GM18867 (cell line): ENCODE measurements at regions not wholly inside any gene's neighbourhood (a gene's known extent, or its start where the extent isn't known, plus 50 kb on each side); places are given as distances from the start of the nearest gene placed in this dataset.

Source experiments
- ATAC-seq: cut with Tn5 transposase; IDR thresholded peaks from one replicate; pipeline ENCODE4 v1.9.1; 2021; ENCODE audit warnings: mild to moderate bottlenecking, moderate library complexity; ENCODE audit not compliant: unreplicated experiment

DNA sequence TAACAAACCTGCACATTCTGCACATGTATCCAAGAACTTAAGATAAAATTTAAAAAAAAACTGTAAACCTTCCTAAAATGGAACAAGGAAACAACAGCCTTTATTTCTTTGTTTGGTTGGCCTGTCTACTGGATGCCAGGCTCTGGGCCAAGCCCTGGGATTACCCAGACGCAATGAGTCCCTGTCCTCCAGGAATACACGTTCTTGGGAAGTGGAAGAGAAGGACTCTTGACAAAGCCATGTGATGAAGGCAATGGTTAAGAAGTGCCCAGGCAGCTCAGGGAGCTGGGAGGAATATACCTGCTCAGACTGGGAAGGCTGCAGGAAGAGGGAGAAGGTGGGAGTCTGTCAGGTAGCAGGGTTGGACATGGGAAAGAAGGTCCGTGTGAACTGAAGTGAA, 115.4 kb downstream of the AXIN2 start:
- ATAC-seq = no peak

DNA sequence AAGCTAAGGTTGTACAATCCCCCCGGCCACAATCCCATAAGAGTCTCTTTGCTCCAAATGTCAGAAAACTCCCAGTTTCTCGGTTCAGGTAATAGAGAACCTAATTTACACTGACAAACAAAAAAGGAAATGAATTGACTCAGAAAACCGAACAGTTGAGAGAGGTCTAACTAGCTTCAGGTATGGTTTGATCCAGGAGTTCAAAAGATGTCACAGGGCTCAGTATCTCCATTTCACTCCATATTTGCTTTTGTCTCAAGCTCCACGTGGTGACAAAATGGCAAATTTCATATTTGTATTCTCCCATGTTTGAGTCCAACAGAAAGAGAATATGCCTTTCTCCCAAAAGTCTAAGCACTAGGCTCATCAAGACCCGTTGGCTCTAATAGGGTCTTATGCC, 117.4 kb downstream of the AXIN2 start:
- no peak for ATAC-seq

DNA sequence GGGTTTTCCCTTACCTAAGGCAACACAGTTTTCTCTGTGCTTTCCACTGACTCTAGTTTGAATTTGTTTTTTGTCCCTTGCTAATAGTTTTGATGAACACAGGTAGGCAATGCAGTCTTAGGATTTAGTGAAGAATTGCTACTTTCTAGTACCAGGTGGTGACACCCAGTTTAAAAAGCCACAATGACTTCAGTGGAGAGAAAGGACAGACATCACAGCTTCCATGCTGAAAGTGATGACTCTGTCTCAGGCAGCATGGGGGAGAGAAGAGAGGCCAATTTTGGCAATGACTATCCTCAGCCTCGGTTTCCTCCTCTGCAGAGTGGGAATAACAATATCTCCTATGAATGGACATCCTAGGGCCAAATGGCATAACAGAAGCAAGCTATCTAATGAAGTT, 118.8 kb downstream of the AXIN2 start:
- no peak for ATAC-seq

DNA sequence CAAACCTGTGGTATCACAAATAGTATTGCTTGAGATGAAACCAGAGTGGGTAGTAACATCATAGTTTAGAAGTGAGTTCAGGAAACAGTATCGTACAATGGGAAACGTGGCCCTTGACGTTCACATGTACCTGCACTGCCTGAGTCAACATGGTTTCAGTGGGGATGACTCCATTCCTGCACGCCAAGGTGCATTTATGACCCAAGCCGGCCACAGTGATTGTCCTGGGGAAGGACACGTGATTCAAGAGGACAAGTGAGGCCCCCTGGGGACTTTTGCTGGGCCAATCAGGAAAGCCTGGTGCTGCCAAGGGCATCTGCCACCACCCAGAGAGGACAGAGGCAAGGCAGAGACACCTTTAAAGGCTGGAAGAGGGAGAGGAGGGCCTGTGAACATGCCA, 119.2 kb downstream of the AXIN2 start:
- no peak for ATAC-seq

DNA sequence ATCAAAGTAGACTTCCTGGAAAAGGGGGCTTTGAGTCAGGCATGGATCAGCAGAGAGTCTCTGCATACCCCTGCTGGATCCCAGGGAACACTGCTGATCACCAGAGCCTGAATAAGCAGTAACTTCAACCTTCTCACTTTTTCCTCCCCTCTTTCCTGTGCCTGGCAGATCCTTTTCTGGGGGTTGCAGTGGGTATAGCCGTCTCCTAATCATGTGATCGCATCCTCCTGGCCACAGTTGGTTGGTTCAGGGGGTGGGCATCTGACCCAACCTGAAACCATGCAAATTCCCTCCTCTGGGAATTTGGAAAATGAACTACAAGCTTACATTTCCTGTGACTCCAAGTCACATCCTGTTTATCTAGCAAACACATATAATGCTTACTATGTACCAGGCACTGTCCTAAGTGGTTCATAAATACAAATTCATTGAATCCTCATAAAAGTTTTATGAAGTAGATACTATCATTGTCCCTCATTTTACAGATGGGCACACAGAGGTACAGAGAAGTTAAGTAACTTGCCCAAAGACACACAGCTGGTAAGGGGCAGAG, 120.3 kb downstream of the AXIN2 start:
- no peak for ATAC-seq

DNA sequence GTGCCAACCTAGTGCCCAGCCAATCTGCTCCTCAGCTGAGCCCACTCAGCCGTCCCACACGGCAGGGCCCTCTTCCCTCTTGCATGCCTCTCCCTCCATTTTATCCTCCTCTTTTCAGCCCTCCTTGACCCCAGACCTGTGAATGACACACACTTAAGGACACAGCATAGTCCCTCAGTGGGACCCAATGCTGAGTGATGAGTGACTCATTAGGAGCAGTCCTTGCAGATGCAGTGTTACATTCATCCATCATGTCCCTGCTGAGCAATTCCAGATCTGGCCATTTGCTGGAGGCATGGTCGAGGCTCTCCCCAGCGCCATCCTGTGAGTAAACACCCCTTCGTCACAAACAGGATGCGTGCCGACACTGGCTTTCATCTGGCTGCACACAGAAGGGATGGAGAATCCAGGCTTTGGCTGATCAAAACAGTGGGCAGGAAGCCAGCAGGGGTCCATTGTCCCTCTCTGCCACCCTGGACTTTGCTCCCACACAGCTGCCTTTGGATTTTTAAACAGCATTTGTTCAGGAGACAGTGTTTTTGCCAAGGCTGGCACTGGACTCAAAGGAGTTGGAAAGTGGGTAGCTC, 122.6 kb downstream of the AXIN2 start:
- ATAC-seq = no peak

DNA sequence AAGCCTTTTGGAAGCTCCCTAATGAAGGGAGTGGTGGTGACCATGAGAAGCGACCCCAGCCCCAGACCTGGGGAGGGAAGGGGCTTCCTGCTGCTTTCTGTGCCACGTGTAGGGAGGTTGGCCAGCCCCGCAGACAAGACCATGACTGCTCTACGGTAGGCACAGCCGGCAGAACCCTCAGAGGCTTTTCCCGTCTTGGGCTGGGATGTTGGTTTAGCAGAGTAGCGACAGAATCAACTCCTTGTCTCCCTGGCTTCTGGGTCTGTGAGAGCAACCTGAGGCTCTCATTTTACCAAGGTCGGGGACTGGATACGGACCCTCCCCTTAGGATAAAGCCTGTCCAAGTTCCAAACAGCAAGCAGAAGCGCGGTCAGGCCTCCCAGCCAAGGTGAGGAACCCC, 123.3 kb downstream of the AXIN2 start:
- ATAC-seq = no peak

DNA sequence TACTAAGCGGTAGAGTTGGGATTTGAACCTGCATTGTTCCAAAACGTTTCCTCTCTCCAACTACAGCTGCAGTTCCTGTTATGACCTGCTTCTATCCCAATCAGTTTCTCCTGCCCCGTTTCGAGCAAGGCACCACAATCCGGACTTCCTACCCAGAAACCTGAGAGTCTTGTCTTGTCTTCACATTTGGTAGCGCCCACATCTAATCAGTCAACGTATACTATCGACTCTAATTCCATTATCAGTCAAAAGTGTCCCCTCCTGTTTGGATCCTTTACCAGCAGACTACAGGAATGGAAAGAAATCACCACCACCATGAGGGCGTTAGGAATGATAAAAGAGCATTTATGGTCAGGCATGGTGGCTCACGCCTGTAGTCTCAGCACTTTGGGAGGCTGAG, 124.6 kb downstream of the AXIN2 start:
- ATAC-seq = no peak

DNA sequence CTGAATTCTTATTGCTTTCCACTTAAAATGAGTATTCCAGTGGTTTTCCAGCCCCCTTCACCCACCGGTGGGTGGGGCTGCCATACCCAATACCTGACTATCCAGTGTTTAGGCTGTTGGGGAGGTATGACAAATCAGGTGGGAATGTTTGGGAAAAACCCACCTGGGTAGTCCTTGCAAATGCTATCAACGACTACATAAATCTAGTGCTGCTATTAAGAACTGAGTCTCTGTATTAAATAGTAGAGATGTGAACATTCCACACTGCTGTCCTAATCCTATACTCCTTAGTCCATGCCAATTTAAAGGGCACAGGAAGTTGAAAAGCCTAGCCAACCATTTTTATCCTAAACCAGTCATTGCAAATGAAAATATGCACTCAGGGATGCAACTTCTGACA, 126.6 kb downstream of the AXIN2 start:
- no peak for ATAC-seq

DNA sequence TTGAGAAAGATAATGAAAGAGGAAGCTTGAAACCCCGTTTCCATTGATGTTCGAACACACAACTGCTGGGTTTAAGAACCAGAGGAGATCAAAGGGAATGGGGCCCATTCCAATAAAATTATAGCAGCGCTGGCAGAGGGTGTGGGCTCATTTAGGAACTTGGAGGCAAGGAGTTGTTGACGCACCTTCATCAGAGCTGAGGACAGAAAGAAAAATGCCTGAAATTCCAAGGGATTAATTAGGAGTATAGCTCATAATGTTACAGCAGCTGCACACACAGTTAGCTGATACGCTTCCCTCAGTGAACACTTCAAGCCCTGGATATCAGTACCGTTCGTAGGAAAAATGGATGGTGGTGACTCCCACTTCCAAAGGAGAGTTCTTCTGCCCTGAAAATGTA, 127.2 kb downstream of the AXIN2 start:
- no peak for ATAC-seq

DNA sequence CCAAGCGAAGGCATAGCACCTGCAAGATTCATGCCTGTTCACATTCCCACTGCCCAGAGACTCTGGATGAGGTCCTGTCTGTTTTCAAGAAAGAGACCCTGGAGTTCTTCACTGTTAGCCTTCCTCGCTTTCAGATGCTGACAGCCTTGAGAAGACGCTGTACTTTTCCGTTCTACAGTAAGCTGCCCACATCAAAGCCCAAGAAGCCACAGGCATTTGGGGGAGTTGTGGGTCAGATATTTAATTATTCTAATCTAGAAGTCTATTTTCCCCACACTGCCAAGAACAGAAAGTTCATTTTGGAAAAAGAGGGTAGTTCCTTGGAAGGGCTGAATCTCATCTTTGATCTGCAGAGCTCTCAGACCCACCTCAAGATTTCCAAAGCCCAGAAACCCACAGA, 127.9 kb downstream of the AXIN2 start:
- ATAC-seq = no peak

DNA sequence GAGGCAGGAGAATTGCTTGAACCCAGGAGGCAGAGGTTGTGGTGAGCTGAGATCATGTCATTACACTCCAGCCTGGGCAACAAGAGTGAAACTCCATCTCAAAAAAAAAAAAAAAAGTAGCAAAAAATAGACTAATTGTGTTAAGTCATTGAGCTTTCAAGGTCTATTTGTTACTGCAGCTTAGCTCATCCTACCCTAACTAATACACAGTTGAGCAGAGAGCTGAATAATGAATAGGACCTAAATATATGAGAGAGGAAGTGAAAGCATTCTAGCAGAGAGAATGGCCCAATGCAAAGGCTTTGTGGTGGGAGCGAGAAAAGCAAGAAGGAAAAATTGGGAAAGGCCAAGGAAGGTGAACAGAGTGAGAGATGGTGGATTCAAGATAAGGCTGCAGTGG, 128.3 kb downstream of the AXIN2 start:
- ATAC-seq = no peak

DNA sequence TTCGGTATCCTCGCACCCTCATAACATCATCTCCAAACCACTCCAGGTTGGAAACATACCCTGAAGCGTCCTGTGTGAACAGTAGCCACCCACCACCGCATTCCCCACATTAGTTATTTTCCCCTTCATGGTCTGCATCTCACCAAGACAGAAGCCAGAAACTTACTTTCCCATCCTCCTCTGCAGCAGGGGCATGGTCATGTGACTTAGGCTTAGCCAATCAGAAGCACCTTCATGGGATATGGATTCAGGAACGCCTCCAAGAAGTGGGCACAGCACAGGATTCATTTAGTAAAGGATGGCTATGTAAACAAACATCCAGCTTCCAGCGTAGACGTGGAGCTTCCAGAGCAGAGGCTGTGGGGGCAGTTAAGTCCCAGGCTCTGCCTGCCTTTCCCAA, 130.3 kb downstream of the AXIN2 start:
- ATAC-seq = no peak

DNA sequence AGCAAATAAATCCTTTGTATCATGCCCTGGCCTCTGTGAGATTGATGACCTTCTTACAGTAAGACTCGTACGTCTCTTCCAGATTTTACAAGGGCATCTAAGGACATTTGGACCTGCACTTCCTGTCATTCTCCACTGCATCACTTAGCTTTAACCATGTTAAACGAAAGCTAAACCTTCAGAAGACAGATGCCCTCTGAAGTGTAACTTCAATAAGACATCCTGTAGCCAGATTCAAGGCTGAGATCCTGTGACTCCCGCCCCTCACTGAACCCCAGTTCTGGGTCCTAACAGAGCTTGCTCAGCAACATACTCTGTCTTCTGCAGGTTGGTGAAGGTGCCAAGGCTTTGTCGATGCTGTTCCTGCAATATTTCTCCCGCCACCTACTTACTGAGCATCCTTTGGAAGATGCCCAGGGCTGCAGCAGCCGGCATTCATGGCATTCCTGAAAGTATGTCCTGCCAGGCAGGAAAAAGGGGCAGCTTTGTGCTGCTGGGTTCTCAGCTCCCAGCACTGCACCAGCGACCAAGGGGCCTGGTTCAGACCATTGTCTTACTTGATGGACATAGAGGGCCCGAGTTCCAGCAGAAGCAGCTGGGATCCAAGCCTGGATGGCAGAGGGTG, 131.1 kb downstream of the AXIN2 start:
- no peak for ATAC-seq

DNA sequence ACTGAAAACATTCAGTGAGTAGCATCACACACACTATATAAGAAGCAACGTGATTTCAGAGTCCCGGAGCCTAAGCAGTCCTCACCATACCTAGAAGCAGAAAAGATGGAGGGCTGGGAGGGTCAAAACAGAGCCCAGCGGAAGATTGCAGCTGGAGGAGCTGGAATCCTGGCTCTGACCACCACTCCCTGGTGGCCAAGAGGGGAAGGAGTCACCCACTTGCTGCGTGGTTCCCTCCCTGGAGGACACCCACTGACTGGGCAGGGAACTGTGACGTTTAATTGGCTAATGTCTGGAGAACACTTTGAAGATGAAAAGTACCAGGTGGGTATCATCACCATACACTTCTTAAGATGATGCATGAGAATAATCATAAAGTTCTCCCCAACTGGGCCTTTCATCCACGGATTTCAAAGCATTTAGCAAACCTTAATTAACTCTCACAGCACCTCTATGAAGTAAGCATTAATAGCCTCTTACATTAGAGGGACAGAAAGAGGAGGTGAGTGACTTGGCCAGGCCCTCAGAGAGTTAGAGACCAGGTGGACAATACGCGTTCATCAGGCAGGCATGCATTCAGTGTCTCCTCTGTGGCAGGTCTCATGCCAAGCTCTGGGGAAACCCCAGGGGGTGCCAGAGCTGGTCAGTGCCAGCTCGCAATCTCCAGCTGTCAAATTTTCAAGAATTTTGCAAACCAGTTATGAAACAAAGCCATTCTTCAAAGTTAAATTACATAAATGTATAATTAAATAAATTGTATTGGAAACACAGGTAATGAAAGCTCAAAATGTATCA, 137.9 kb downstream of the AXIN2 start:
- ATAC-seq = no peak

DNA sequence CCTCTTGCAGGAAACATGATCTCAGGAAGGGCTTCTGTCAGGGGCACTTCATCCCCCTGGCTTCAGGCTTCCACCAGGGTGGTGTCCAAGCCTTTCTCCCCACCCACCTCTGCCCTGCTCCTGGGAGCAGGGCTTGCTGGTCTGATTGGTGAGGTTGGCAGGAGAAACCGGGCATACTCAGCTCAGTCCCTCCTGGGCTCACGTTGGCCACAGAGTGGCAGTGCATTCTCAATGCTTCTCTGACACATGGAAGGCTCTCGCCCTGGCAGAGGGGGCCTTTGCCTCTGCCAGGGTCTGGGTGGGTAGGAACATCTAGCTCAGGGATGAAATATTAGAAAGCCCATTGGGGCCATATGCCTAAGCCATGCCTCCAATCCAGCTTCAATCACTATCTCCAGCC, 142.8 kb downstream of the AXIN2 start:
- ATAC-seq = no peak

DNA sequence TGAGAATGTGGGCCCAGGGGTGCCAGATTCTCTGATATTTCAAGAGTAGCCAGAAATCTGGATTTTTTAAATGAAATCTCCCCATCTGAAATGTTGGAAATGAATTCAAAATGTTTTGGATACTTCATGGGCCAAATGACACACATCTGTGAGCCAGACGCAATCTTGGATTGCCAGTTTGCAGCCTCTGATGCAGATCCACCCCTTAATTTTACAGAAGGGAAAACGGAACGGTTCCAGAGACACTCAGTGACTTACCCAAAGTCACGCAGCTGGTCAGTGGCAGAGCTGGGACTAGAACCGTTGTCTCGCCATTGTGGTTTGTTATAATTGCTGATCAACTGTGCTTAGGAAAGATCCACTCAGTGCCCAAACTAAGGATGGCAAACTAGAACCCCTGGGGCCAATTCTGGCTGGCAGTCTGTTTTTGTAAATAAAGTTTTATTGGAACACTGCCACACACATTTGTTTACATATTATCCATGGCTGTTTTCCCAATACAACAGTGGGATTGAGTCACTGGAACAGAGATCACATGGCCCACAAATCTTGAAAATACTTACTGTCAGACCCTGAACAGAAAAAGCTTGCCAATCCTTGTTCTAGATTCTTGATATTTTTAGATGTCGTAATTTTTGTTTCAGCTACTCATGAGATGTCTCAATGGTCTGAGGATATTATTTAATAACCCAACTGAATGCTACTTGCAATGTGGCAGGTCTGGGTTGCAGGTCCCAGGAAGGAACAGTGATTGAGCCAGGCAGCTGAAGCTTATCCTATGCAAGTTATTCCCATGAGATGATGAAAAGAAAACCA, 143.8 kb downstream of the AXIN2 start:
- no peak for ATAC-seq

DNA sequence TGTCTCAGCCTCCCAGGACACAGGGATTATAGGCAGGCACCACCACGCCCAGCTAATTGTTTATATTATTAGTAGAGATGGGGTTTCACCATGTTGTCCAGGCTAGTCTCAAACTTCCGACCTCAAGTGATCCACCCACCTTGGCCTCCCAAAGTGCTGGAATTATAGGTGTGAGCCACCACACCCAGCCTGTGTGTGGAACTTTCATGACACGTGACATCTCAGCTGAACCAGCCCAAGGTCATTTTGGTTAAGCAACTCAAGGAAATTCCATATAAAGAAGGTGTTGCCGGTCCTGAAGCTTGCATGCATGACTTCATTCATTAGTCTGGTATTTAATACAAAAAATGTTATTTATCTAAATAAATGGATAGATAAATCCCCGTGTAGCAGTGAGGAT, 145.5 kb downstream of the AXIN2 start:
- no peak for ATAC-seq

DNA sequence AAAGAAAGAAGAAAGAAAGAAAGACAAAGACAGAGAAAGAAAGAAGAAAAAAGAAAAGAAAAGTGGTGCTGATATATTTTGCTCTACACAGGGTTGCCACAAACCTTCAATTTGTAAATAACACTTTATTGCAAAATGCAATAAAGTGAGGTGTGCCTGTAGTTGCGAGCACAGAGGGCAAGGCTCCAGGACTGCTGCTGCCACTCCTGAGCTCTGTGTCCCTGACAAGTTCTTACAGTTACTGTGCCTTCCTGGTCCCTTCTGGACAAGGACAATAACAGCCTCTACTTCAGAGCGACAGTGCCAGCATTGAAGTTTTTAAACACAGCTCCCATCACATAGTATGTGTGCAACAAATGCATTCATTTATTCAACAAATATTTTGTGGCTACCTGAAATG, 148.1 kb downstream of the AXIN2 start:
- no peak for ATAC-seq

DNA sequence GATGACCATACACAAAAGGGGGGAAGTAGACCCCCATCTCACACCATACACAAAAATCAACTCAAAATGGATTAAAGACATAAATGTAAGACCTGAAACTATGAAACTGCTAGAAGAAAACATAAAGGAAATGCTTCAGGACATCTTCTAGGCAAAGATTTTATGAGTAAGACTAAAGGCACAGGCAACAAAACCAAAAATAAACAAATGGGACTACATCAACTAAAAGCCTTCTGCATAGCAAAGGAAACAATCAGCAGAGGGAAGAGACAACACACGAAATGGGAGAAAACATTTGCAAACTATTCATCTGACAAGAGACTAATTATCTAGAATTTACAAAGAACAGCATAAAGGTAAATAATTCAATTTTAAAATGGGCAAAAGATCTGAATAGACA, 152.1 kb downstream of the AXIN2 start:
- ATAC-seq = no peak

DNA sequence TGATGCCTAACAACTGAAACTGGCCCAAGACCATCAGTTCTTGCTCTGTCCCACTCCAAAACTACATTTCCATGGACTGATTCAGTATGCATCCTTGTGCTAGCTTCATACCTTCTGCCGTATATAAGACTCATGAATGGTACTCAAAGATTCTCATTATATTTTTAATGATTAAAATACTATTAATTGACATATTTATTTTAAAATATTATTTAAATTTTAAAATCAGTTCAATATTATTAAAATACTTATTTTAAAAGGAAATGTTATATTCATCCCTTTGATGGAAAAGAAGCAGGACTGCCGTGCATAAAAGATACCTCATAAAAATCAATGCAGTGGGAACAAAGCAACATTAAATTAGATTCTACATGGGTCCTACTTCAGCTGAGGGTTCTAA, 153.4 kb downstream of the AXIN2 start:
- no peak for ATAC-seq
